GM21423 (cell line): ENCODE measurements at regions not wholly inside any gene's neighbourhood (a gene's known extent, or its start where the extent isn't known, plus 50 kb on each side); places are given as distances from the start of the nearest gene placed in this dataset.

Source experiments
- ATAC-seq: cut with Tn5 transposase; IDR thresholded peaks from one replicate; pipeline ENCODE4 v1.9.1; 2021; ENCODE audit warnings: mild to moderate bottlenecking, moderate library complexity; ENCODE audit not compliant: unreplicated experiment

DNA sequence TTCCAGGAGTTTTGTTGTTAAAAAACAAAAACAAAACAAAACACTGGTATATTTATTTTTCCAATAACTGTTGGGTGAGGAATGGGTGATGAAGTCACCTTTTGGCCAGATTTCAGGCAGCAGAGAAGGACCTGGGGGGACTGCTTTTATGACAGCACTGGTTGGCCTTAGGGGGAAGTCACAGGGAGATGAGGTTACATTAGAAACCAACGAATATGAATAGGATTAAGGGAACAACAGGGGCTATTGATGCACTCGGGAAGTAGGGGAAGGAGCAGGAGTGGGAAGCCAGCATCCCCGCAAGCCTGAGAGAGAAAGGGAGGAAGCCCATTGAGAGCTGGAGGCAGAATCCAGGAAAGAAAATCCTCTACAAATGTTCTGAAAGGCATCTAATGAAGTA is 958.4 kb downstream of the TYW1 start:
- ATAC-seq: no peak

DNA sequence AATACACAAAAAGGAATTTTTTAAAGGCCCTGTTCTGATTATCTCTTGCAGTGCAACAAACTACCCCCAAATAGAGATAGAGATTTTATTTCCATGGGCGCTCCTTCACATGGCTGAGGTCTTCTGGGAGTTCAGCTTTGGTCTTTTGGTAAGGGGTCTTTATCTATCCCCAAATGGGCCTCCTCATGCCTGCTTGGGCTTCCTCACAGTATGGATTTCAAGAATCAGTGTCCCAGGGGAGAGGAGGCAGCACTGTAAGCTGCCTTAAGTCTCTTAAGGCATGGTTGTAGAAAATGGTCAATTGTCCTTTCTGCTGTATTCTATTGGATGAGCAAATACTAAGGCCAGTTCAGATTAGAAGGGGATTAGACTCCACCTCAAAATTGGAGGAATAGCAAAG is 966.2 kb downstream of the TYW1 start:
- no peak for ATAC-seq

DNA sequence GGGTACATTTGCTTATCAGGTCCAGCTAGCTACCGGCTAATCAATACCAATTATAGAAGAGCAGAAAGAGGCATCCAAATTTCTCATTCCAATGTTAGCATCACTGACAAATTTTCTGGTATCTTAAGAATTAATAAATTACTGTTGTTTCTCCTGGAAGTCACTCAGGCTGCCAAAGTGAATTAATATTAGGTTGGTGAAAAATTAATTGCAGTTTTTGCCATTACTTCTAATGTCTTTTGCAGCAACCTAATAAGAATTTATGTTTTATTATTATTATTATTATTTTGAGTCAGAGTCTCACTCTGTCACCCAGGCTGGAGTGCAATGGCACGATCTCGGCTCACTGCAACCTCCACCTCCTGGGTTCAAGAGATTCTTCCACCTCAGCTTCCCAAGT is 979.9 kb downstream of the TYW1 start:
- ATAC-seq: no peak

DNA sequence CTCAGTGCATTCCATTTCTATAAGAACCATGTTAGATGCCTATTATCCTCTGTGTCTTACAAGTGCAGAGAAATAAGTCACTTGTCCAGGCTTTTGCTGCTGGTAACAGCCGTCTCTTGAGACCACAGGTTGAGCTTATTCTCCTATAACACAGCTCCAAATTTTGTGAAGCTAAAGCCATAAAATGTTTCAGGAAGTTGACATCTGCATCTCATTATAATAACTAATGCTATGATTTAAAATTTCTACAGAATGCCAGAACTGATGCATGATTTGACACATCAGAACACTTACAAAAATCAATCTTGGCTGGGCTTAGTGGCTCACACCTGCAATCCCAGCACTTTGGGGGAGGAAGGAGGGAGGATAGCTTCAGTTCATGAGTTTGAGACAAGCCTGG is 986.9 kb downstream of the TYW1 start:
- ATAC-seq: no peak

DNA sequence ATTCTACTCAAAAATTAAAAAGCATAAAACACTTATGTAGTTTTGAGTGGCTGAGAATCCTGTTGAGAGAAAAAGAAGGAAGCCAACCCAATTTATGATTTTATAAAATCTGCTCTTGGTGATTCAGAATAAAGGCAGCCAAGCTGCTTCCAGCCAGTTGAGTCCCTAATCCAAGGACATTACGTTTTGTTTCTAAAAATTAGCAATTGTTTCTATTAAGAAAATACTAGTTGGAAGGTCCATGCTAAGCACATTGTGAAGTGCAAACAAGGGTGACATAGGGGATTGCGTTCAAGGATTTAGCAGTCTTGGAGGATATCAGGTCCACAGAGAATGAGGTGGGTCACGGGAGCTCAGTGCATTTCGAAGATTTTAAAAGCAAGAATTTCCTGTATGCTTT is 987.7 kb downstream of the TYW1 start:
- no peak for ATAC-seq

DNA sequence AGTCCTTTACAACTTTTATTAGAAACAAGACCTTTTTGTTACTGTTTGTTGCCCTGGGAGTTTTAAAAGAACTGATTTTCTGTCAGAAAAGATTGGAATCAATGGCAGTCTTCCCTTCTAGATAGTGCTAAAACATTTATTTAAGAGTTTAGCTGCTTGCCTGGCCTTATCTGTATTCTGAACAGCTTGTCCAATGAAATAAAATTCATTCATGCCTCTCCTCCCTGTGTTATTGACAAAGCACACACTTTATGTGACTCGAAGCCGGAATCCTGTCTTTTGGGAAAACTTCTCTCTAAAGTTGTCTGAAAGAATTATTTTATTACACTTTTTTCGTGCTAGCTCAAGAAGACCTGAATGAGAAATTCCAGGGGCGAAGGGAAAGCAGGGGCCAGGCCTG is 992.5 kb downstream of the TYW1 start:
- ATAC-seq: no peak

DNA sequence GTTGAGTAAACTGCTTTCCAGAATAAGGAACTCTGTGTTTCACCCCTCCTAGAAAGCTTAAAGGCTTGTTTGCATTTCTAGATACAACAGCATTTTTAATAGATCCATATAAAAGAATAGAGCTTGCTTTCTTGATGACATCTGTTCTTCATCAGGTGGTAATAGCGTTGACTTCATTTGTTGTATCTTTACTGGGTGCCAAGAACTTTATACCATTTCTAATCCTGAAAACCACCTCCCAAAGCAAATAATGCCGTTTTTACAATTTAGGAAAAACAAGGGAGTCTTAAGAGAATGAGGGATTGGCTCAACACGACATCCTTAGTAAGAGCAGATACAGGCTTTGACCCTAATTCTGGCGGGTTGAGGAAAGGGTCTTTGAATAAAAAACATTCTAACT is 993.4 kb downstream of the TYW1 start:
- ATAC-seq: no peak

DNA sequence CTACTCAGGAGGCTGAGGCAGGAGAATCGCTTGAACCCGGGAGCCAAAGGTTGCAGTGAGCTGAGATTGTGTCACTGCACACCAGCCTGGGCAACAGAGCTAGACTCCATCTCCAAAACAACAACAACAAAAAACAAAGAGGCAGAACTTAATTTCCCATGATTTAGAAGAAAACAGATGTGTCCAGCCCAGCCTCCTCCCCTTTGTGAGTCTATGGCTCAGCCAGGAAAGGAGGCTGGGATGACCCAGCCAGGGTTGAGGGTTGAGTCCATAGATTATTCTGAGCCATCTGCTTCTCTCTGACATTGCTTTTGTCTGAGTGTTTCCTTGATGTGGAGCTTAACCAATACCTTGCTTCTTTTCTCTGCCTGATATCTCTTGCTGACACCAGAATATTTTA is 994.1 kb downstream of the TYW1 start:
- no peak for ATAC-seq

DNA sequence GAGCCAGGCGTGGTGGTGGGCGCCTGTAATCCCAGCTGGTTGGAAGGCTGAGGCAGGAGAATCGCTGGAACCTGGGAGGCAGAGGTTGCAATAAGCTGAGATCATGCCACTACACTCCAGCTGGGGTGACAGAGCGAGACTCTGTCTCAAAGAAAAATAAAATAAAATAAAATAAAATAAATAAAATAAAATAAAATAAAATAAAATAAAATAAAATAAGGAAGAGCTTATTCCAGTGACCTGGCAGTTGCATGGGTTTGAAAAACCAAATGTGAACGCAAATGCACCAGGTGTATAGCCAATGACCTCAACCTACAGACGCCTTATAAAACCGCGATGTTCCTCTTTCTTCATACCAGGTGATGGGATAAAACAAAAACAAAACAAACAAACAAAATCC is 995.7 kb downstream of the TYW1 start:
- no peak for ATAC-seq

DNA sequence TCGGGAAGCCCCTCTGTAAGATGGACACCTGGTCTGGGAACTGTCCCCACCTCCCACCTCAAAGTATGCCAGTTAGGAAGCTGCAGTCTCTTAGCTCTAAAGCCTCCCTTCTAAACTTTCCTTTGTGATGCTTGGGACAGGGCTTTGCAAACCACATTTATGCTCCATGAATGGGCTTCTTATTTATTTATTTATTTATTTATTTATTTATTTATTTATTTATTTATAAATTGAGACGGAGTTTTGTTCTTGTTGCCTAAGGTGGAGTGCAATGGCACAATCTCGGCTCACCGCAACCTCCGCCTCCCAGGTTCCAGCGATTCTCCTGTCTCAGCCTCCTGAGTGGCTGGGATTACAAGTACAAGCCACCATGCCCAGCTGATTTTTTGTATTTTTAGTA is 1009.4 kb downstream of the TYW1 start:
- ATAC-seq: no peak

DNA sequence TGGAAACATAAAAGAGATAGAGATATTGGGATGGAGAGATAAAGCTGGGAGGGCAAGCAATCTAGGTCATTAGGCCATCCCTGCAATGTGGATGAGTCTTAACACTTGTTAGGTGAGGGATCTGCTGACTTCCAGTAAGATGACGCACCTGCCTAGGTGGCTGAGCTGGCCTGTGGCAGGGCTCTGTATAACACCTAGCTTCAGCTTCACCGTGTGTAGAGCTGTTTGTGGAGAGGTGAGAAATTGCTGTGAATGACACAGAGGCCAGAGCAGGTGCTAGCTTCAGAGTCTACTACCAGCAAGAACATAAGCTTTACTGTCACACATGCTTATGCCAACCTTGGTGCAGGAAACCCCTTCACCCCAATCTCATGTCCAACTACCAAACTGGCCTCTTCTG is 1010.0 kb downstream of the TYW1 start:
- ATAC-seq: no peak

DNA sequence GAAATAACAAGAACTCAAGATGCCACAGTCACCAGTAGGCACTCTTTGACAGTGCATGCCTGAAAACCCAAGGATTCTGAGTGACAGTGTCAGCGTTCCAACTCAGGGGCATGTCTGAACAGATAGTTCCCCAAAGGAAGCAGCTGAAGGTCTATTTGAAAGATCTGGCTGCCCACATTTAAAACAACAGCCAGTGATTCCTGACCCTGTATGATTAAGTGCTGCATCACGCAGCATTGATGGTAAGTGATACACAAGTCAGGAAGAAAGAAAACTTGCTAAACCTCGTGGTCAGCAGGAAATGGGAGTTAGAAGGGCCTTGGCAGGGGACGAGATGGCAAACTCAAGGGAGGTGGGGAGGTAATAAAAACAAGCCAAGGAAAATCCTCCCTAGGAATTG is 1013.1 kb downstream of the TYW1 start:
- ATAC-seq: no peak

DNA sequence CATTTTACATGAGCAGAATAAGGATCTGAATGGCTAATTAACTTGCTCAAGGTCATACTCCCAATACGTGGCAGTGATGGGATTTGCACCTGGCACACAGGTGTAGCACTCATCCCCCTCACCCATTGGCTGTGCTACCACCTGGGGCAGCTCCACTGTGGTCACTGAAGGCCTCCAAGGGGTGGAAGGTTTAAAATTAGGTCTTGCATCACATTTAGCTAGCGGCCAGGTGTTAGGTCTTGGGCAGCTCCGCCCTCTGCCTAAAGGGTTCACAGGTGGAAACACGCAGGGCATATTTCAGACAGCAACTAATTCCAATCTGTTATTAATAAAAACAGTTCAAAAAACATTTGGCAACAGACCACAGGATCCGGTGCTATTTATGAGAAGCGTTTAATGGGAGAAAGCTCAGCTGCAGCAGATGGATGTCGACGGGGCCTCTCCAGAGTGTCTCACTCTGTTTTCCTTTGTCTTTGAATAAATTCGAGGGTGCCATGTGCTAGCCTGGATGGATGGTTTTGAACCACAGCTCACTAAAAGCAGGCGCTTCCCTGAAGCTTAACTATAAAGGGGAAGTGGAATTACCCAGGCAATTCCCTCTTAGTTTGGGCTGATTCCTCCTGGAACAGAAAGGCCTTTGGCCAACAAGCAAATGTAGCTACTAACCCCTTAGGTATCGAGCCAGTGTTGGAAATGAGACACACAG is 1017.6 kb downstream of the TYW1 start:
- no peak for ATAC-seq

DNA sequence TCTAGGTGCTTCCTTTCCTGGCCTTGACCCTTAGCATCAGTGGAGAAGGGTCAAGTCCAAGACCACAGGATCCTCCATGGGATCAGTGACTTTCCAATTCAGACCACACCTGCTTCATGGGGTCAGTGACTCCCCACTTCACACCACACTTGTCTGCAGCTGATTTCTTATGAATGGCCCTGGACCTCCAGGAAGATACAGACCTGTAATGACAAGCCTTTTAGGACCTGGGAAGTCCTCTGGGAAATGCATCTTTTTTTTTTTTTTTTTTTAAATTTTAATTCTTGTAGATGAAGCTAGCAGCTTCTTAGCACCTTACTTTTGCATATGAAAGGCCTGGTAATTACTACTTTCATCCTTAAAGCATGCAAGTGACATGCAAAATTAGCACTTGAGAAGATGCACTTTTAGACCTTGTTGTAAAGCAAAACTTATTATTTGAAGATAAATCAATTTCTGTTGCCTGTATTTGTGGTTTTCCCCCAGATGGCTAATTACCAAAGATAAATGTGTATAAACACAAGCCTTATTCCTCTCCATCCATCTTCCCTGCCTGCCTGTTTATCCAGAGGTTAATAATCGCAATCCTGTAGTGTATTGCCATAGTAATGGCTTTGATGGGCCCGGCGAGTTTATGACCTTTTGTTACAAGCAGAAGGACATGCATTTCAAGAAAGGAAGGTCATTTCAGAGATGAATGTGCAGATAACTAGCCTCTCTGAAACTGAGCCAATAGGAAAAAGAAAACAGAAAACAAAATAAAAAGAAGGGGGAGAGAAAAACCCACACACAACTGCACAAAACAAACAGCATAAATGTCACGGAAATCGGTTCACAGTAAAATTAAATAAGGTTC is 1018.7 kb downstream of the TYW1 start:
- no peak for ATAC-seq

DNA sequence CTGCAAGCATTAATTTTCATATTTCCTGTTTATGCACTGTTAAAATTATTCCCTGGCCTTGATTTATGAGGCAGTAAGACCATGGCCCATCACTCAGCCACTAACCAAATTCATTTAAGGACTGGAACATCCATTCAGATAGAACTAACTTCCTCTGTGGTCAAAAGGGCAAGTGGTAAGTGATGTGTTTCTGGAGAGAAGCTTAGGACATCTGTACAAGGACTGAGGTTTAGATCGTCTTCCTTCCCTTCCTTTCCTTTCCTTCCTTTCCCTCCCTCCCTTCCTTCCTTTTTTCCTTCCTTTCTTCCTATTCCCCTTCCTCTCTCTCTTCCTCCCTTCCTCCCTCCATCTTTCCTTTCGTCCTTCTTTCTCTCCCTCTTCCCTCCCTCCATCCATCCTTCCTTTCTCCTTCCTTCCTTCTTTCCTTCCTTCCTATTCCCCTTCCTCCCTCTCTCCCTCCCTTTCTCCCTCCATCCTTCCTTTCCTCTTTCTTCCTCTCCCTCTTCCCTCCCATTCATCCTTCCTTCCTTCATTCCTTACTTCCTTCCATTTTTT is 1019.4 kb downstream of the TYW1 start:
- ATAC-seq: no peak

DNA sequence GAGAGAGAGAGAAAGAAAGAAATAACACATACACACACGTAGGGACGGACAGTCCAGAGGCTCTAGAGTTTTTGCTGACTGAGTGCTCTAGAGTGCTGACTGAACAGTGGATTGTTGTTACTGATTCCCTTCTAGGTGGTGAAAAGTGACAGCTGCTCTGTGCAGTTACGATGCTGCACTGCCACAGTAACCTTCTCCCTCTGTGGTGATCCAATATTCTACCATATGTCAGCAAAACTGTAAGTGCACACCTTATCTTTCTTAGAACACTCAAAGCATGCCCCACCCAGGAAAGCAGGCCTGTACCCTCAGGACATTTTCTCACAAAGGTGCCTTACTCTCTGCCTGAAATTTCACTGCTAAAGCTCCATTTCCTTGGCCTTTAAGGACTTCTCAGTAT is 1023.5 kb downstream of the TYW1 start:
- ATAC-seq: no peak

DNA sequence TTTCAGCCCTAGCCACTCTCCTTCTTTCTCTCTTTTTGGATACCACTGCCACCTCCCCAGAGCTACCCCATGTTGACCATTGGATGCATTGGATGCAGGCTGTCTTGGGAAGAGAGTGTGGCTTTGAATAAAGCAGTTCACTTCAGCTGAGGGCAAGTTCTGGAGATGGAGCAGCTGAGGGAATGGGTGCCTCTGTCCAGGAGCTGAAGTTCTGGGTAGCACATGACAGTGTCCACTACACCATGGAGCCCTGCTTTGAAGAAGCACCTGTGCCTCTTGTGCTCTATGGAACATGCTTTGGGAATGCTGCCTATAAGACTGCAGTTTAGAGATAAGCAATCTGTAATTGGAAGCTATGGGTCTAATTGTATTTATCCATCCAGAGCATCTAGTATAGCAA is 1028.7 kb downstream of the TYW1 start:
- no peak for ATAC-seq

DNA sequence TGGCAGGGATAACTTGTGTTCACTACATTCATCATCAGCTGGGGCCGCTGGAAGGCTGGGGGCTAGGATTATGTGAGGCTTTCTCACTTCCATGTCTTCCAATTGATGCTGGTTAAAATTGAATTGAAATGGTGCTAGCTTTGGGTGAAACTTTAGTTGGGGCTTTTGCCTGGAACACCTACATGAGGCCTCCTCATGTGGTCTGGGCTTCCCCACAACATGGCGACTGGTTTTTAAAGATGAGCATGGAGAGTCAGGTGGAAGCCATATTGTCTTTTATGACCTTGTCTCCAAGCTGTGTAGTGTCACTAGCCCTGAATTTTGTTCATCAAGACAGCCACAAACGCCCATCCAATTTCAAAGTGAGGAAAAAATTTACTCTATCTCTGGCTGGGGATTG is 1033.9 kb downstream of the TYW1 start:
- no peak for ATAC-seq

DNA sequence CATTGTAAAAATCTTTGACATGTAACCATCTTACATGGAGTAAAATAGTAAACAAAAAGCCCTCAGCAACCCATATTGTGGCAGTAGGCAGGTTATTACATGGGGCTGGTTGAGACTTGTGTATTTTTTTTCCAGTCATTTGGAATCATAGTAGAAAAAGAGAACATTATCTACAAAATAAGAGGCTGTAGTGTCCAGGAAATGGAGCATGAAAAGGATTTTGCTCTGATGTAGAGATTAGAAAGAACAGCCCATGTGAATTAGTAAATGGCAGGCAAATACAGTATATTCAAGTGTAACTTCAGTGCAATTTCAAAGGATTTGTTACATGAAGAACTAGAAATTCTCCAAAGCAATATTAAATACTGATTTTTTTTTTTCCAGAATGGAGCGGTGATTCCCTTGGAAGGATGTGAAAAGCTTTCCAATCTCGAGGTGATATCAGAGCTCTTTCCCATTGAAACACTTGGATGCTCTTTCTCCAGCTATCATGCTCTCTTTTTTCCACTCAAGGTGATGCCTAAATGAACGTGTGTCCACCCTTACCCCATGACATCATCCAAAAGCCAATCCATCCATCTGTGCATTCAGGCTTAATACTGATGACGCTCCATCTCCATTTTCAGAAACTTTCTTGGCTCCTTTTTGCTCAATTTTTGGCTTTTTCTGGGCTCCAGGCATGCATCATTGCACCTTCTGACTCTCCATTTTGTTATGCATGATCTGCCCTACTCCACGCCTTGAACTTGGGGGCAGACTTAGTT is 1034.7 kb downstream of the TYW1 start:
- no peak for ATAC-seq

DNA sequence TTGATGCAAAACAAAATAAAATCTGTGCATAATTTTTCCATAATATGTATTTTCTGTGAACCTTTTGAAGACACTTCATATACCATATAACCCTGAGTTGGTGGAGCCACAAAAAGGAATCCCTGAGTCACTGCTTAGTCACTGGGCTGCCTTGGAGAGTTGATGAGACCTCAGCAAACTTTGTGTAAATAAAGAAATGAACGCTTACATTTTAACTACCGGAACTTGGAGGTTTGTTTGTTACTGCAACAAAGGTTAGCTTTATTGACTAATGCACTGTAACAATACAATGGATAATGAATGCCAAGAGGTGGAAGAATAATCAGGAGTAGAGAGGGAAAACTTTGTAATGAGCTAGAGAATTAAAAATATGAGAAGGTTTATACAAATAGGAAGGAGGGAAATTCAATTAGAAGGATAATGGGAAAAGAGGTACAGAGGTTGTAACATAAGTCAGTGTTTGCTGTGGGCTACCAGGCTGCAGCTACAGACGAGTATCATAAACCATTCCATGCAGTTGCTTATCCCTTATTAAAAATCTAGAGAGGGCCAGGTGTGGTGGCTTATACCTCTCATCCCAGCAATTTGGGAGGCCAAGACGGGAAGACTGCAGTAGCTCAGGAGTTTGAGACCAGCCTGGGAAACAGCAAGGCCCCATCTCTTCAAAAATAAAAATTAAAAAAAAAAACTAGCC is 1042.1 kb downstream of the TYW1 start:
- no peak for ATAC-seq

DNA sequence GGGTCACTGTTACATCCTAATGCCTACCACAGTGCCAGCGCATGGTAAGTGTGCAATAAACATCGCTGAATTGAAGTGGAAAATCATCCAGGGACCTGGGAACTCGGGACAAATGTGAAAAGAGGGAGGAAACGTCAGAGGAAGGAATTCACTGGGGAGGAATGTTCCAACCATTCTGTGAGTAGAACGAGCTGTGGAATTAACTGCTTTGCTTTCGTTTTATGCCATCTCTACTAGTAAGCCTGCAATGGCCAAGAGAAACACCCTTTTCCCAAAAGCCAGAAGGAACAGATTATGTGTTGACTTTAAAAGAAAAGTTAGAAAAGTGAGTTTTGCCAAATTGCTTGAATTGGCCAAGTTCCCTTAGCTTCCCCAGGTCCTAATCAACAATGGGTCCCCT is 1044.9 kb downstream of the TYW1 start:
- ATAC-seq: no peak
